Adrenal gland (tissue), 9 donors: ENCODE measurements at regions not wholly inside any gene's neighbourhood (a gene's known extent, or its start where the extent isn't known, plus 50 kb on each side); places are given as distances from the start of the nearest gene placed in this dataset.

Experiments used
- DNase-seq, 7 donors: peaks; one replicate each; pipeline ENCODE4 v3.0.0-alpha.2; 2019 to 2020
- H3K27ac ChIP-seq, 5 donors: fragments of 200-600 bp; sonication (generic) in 4 of 5; 1 replicate in 3 of 5; 2 replicates in 2 of 5; pipeline versions ENCODE4 v1.5.1 to v1.8.0; 2016 to 2020; ENCODE audit warnings: mild to moderate bottlenecking in 1 of 5
- H3K27me3 ChIP-seq: fragments of 200-600 bp; 2 replicates; pipeline ENCODE4 v1.8.0; 2021
- H3K36me3 ChIP-seq, 2 donors: fragments of 200-600 bp; replicated peaks in 1 of 2; 1 replicate in 1 of 2; 2 replicates in 1 of 2; pipeline versions ENCODE4 v1.5.1 to v1.8.0; 2018 to 2022
- H3K4me1 ChIP-seq, 2 donors: fragments of 200-600 bp; replicated peaks in 1 of 2; 1 replicate in 1 of 2; 2 replicates in 1 of 2; pipeline versions ENCODE4 v1.5.1 to v1.8.0; 2018 to 2021
- H3K4me3 ChIP-seq, 4 donors: fragments of 200-600 bp; sonication (generic) in 3 of 4; one replicate each; pipeline ENCODE4 v1.5.1; 2016 to 2018
- H3K9me3 ChIP-seq, 3 donors: fragments of 200-600 bp; sonication (generic) in 1 of 3; replicated peaks in 1 of 3; 1 replicate in 2 of 3; 2 replicates in 1 of 3; pipeline versions ENCODE4 v1.5.1 to v1.8.0; 2016 to 2021
- CTCF ChIP-seq, 6 experiments: fragments of 450-650 bp in 4 of 6; fragments of 200-600 bp in 2 of 6; sonication (generic) in 1 of 6; IDR thresholded peaks; 1 replicate in 5 of 6; 2 replicates in 1 of 6; pipeline versions ENCODE4 v1.5.1 to v1.8.0; 2016 to 2021; ENCODE audit warnings: antibody characterized with exemption in 6 of 6, mild to moderate bottlenecking in 2 of 6, moderate library complexity in 1 of 6
- POLR2A ChIP-seq, 2 donors: fragments of 450-650 bp; IDR thresholded peaks; one replicate each; pipeline ENCODE4 v1.6.1; 2017; ENCODE audit warnings: antibody characterized with exemption in 2 of 2, mild to moderate bottlenecking in 2 of 2, moderate library complexity in 1 of 2
- WGBS, 4 donors: extraction: QIAGEN DNeasy Blood & Tissue Kit in 2 of 4; methylation state at CpG; one replicate each; pipeline versions ENCODE4 v1.1.5 to v1.1.7; 2013 to 2017; 5-methylcytosine and 5-hydroxymethylcytosine counted together
- intact Hi-C, 2 donors: fragments of 100-400 bp; cut with DNase I; formaldehyde crosslinking; loops; one replicate each; pipeline versions ENCODE4 v1.14.1 to v1.15.0; 2022 to 2023
- donor health status: healthy with polysubstance abuse.
- donor health status: Bipolar disorder and iron deficiency.
- donor health status: DM: yes; HTN: yes; CAD: no.
- donor health status: DM: no; HTN: no; CAD: no.
- donor health status: DM: no; HTN: no; CAD: no.

DNA sequence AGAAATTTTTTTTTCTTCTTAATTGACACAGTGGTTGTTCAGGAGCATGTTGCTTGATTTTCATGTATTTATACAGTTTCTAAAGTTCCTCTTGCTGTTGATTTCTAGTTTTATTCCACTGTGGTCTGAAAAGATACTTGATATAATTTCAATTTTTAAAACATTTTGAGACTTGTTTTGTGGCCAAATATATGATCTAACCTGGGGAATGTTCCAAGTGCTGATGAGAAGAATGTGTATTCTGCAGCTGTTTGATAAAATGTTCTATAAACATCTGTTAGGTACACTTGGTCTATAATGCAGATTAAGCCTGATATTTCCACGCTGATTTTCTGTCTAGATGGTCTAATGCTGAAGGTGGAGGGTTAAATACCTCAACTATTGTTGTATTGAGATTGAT lies 151.4 kb upstream of the IFNG-AS1 start:
- TF ChIP-seq POLR2A (IDR thresholded peaks at IDR 0.05) (no peak), CTCF (IDR thresholded peaks at IDR 0.05) (no peak)
- no peaks in the 10 kb centered on the region for H3K27me3 ChIP-seq
- H3K27ac ChIP-seq: no peak overlapping the region
- no peak for DNase-seq
- 67 to 83% (median 69%) methylated on average over 1 of the region's 1 CpG for WGBS, 4 donors
- no peak overlapping the region for H3K4me3 ChIP-seq
- H3K9me3 ChIP-seq: no peaks in the 10 kb centered on the region
- H3K4me1 ChIP-seq: no peaks in the 10 kb centered on the region
- intact Hi-C loops: no loop called here
- no peaks in the 10 kb centered on the region for H3K36me3 ChIP-seq

- H3K36me3 ChIP-seq: no peaks in the 10 kb centered on the region
- DNase-seq: no peak
- 51 to 88% (median 67%) methylated on average over 2 of the region's 2 CpGs for WGBS, 4 donors
- H3K27me3 ChIP-seq: no peaks in the 10 kb centered on the region
- TF ChIP-seq POLR2A (IDR thresholded peaks at IDR 0.05): no peak
- no peak for TF ChIP-seq CTCF (IDR thresholded peaks at IDR 0.05)
- H3K9me3 ChIP-seq: no peaks in the 10 kb centered on the region
- intact Hi-C loops: no loop called here
- H3K4me3 ChIP-seq: no peak overlapping the region
- H3K27ac ChIP-seq: no peak overlapping the region
- H3K4me1 ChIP-seq: no peaks in the 10 kb centered on the region
Measured at GRCh38 chr12:67842124-67842523, 147.1 kb upstream of the IFNG-AS1 start.

- H3K36me3 ChIP-seq: no peaks in the 10 kb centered on the region
- no peak for DNase-seq
- H3K27ac ChIP-seq: no peak overlapping the region
- no peaks in the 10 kb centered on the region for H3K27me3 ChIP-seq
- 76 to 87% (median 85%) methylated on average over 3 of the region's 3 CpGs for WGBS, 4 donors
- H3K9me3 ChIP-seq: no peaks in the 10 kb centered on the region
- intact Hi-C loops: no loop called here
- no peak for TF ChIP-seq POLR2A (IDR thresholded peaks at IDR 0.05)
- no peak for TF ChIP-seq CTCF (IDR thresholded peaks at IDR 0.05)
- H3K4me1 ChIP-seq: no peaks in the 10 kb centered on the region
- H3K4me3 ChIP-seq: no peak overlapping the region
Measured at GRCh38 chr12:67843257-67843656, 146.0 kb upstream of the IFNG-AS1 start.

GRCh38 chr12:67852701-67853100 lies 136.5 kb upstream of the IFNG-AS1 start:
- H3K27ac ChIP-seq: no peak overlapping the region
- H3K4me3 ChIP-seq: no peak overlapping the region
- no peaks in the 10 kb centered on the region for H3K9me3 ChIP-seq
- no peaks in the 10 kb centered on the region for H3K27me3 ChIP-seq
- 68 to 83% (median 77%) methylated on average over 2 of the region's 2 CpGs for WGBS, 4 donors
- no peaks in the 10 kb centered on the region for H3K4me1 ChIP-seq
- DNase-seq: no peak
- no peaks in the 10 kb centered on the region for H3K36me3 ChIP-seq
- intact Hi-C loops: no loop called here
- no peak for TF ChIP-seq POLR2A (IDR thresholded peaks at IDR 0.05)
- TF ChIP-seq CTCF (IDR thresholded peaks at IDR 0.05): no peak
